ENCODE measurements at regions not wholly inside any gene's neighbourhood (a gene's known extent, or its start where the extent isn't known, plus 50 kb on each side); places are given as distances from the start of the nearest gene placed in this dataset.

GRCh38 chr2:129112181-129112580, 793.5 kb upstream of the HS6ST1 start:
- TF ChIP-seq CTCF (IDR thresholded peaks at IDR 0.05; ENCODE audit: control insufficient read depth, insufficient read depth, low read depth, low read length, missing control alignments), result no peak
- no peak overlapping the region for H3K4me3 ChIP-seq (ENCODE audit: control insufficient read depth, low read depth, low read length)
- no peak for DNase-seq (ENCODE audit: low read depth)

DNA sequence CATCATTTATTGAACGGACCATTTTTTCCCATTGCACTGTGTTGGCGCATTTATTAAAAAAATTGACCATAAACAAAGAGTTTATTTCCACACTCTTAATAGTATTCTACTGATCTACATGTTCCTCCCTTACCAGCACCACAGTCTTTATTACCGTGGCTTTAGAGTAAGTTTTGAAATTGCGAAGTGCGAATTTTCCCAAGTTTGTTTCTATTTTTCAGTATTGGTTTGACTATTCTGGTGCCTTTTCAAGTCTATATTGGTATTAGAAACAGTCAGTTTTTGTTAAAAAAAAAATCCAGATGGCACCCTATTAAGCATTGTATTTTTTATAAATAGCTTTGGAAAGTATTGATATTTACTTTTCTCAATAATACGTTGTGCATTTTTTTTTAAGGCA, 795.1 kb upstream of the HS6ST1 start:
- TF ChIP-seq CTCF (IDR thresholded peaks at IDR 0.05; ENCODE audit: control insufficient read depth, insufficient read depth, low read depth, low read length, missing control alignments), result no peak
- no peak for DNase-seq (ENCODE audit: low read depth)
- H3K4me3 ChIP-seq (ENCODE audit: control insufficient read depth, low read depth, low read length), result no peak overlapping the region

DNA sequence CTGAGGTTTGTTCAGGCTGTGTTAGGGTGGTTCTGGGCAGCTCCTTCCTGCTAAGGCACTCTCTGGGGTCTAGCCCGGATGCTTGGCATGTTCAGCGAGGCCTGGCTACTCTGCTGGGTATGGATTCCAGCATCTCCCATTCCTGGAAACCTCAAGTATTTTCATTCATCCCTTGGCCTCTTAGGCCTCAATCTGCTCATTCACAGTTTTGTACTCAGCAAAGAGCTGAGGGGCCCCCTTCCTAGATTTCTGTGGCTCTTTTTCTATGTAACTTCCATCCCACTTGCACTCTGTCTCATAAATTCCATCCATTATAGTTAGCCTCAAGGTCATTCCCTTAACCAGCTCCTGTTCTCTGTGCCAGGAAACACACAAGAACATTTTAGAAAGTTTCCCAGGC, 798.8 kb upstream of the HS6ST1 start:
- TF ChIP-seq CTCF (IDR thresholded peaks at IDR 0.05; ENCODE audit: control insufficient read depth, insufficient read depth, low read depth, low read length, missing control alignments), result no peak
- no peak overlapping the region for H3K4me3 ChIP-seq (ENCODE audit: control insufficient read depth, low read depth, low read length)
- no peak for DNase-seq (ENCODE audit: low read depth)

DNA sequence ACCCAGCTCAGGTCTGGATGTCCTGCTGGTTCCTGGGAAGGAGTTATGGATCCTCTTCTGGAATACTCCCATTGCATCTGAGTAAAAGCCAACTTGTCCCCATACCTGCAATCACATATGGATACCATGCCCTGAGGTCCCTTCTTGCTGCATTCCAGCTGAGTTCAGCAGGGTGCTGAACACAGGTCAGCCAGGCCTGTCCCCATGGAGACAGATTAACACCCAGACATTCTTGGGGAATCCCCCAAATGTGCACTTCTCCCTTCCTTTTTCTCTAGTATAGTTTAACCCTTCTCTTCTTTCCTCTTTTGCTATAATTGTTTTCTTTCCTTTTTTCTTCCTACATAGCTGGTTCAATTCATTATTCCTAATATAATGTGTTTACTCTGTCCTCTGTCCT, 799.6 kb upstream of the HS6ST1 start:
- DNase-seq (ENCODE audit: low read depth), result no peak
- no peak overlapping the region for H3K4me3 ChIP-seq (ENCODE audit: control insufficient read depth, low read depth, low read length)
- no peak for TF ChIP-seq CTCF (IDR thresholded peaks at IDR 0.05; ENCODE audit: control insufficient read depth, insufficient read depth, low read depth, low read length, missing control alignments)

DNA sequence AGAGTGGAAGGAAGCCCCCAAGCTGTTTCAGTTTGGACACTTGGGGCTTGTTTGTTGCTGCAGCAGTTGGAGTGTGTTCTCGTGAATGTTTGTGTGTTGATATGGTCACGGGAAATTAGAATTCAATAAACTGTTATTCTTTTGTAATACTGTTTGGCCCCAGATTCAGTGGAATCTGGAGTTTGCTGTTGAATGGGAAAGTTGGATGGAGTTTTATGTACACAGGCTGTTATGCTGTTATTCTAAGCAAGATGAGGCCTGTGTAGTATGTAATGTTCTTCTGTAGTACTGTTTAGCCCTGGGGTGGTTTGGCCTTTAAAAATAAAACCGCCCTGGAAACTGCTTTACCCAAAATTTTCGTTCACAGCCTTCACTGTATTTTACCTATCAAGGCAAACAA, 810.4 kb upstream of the HS6ST1 start:
- DNase-seq (ENCODE audit: low read depth), result no peak
- no peak for TF ChIP-seq CTCF (IDR thresholded peaks at IDR 0.05; ENCODE audit: control insufficient read depth, insufficient read depth, low read depth, low read length, missing control alignments)
- H3K4me3 ChIP-seq (ENCODE audit: control insufficient read depth, low read depth, low read length), result no peak overlapping the region

GRCh38 chr2:129133692-129134641, 815.3 kb upstream of the HS6ST1 start:
- DNase-seq (ENCODE audit: low read depth), result no peak
- TF ChIP-seq CTCF (IDR thresholded peaks at IDR 0.05; ENCODE audit: control insufficient read depth, insufficient read depth, low read depth, low read length, missing control alignments), result no peak
- no peak overlapping the region for H3K4me3 ChIP-seq (ENCODE audit: control insufficient read depth, low read depth, low read length)
